HG03439 (cell line): ENCODE measurements at regions not wholly inside any gene's neighbourhood (a gene's known extent, or its start where the extent isn't known, plus 50 kb on each side); places are given as distances from the start of the nearest gene placed in this dataset.
"Not testable (repeated sequence)": the region's sequence is repeated elsewhere in the genome, so short reads cannot be mapped to it uniquely, and the experiment has no call there.

Source experiments
- ATAC-seq: cut with Tn5 transposase; IDR thresholded peaks from one replicate; pipeline ENCODE4 v1.9.1; 2021; ENCODE audit warnings: mild to moderate bottlenecking, moderate library complexity; ENCODE audit not compliant: unreplicated experiment

GRCh38 chr5:91244380-91245073 lies 138.6 kb downstream of the ARRDC3 start:
- ATAC-seq = no peak

GRCh38 chr5:91243852-91244251 lies 139.3 kb downstream of the ARRDC3 start:
- ATAC-seq = no peak

GRCh38 chr5:91243286-91243685 lies 139.8 kb downstream of the ARRDC3 start:
- ATAC-seq = no peak

GRCh38 chr5:91241460-91241859 lies 141.7 kb downstream of the ARRDC3 start:
- ATAC-seq = not testable (repeated sequence)

GRCh38 chr5:91240175-91240574 lies 142.9 kb downstream of the ARRDC3 start:
- ATAC-seq = no peak

GRCh38 chr5:91235271-91235694 lies 147.8 kb downstream of the ARRDC3 start:
- no peak for ATAC-seq

- ATAC-seq = no peak
Measured at GRCh38 chr5:91232523-91232922, 150.6 kb downstream of the ARRDC3 start.

GRCh38 chr5:91229031-91229727 lies 153.9 kb downstream of the ARRDC3 start:
- ATAC-seq = no peak

- ATAC-seq = no peak
Measured at GRCh38 chr5:91228188-91228587, 154.9 kb downstream of the ARRDC3 start.

- peak; percentile 83 for ATAC-seq
Measured at GRCh38 chr5:91225848-91226686, 157.1 kb downstream of the ARRDC3 start.

- no peak for ATAC-seq
Measured at GRCh38 chr5:91224969-91225368, 158.1 kb downstream of the ARRDC3 start.

- ATAC-seq = no peak
Measured at GRCh38 chr5:91224456-91224855, 158.7 kb downstream of the ARRDC3 start.

GRCh38 chr5:91223886-91224285 lies 159.2 kb downstream of the ARRDC3 start:
- ATAC-seq = no peak

GRCh38 chr5:91222482-91222881 lies 160.6 kb downstream of the ARRDC3 start:
- ATAC-seq = no peak

- no peak for ATAC-seq
Measured at GRCh38 chr5:91221917-91222316, 161.2 kb downstream of the ARRDC3 start.

GRCh38 chr5:91219803-91220371 lies 163.2 kb downstream of the ARRDC3 start:
- no peak for ATAC-seq

- no peak for ATAC-seq
Measured at GRCh38 chr5:91219091-91219802, 163.9 kb downstream of the ARRDC3 start.

- no peak for ATAC-seq
Measured at GRCh38 chr5:91217859-91218258, 165.3 kb downstream of the ARRDC3 start.

GRCh38 chr5:91214571-91214970 lies 168.5 kb downstream of the ARRDC3 start:
- no peak for ATAC-seq
